GM23338 (cell line): ENCODE measurements at regions not wholly inside any gene's neighbourhood (a gene's known extent, or its start where the extent isn't known, plus 50 kb on each side); places are given as distances from the start of the nearest gene placed in this dataset.

Source experiments
- ATAC-seq: fragments of 200-7000 bp; cut with Tn5 transposase; 3 replicates; pipeline ENCODE4 v1.9.1; 2020
- DNase-seq: peaks from one replicate; pipeline ENCODE4 v3.0.0-alpha.2; 2015; ENCODE audit warnings: low spot score
- H2AFZ ChIP-seq: fragments of 200-600 bp; sonication (generic); 2 replicates; pipeline ENCODE4 v1.8.0; 2016; ENCODE audit warnings: antibody characterized with exemption, mild to moderate bottlenecking, moderate library complexity
- H3F3A ChIP-seq: fragments of 200-600 bp; sonication (generic); replicated peaks from 2 replicates; pipeline ENCODE4 v1.8.0; 2017; ENCODE audit warnings: antibody characterized with exemption, mixed run types, low read depth
- H3K27ac ChIP-seq: fragments of 200-600 bp; sonication (generic); 2 replicates; pipeline ENCODE4 v1.6.1; 2016; ENCODE audit warnings: low read depth
- H3K27me3 ChIP-seq: fragments of 200-600 bp; sonication (generic); 2 replicates; pipeline ENCODE4 v1.8.0; 2016; ENCODE audit warnings: mild to moderate bottlenecking, mixed run types, moderate library complexity; ENCODE audit not compliant: insufficient read depth
- H3K36me3 ChIP-seq: fragments of 200-600 bp; sonication (generic); 2 replicates; pipeline ENCODE4 v1.8.0; 2016; ENCODE audit warnings: mild to moderate bottlenecking; ENCODE audit not compliant: insufficient read depth
- H3K4me1 ChIP-seq: fragments of 200-600 bp; sonication (generic); 2 replicates; pipeline ENCODE4 v1.8.0; 2016; ENCODE audit warnings: mild to moderate bottlenecking, moderate library complexity; ENCODE audit not compliant: insufficient read depth
- H3K4me2 ChIP-seq: fragments of 200-600 bp; sonication (generic); 2 replicates; pipeline ENCODE4 v1.7.1; 2017; ENCODE audit warnings: mixed run types
- H3K4me3 ChIP-seq: fragments of 200-600 bp; sonication (generic); 2 replicates; pipeline ENCODE4 v1.6.1; 2016; ENCODE audit warnings: mixed run types
- H3K79me2 ChIP-seq: fragments of 200-600 bp; sonication (generic); replicated peaks from 2 replicates; pipeline ENCODE4 v1.8.0; 2017; ENCODE audit warnings: mild to moderate bottlenecking; ENCODE audit not compliant: insufficient read depth
- H3K9me2 ChIP-seq: fragments of 200-600 bp; sonication (generic); 2 replicates; pipeline ENCODE4 v1.8.0; 2017; ENCODE audit not compliant: insufficient read depth
- H4K20me1 ChIP-seq: fragments of 200-600 bp; sonication (generic); replicated peaks from 2 replicates; pipeline ENCODE4 v1.8.0; 2017; ENCODE audit warnings: mild to moderate bottlenecking; ENCODE audit not compliant: insufficient read depth
- H3K27ac Mint-ChIP-seq: 2 replicates; pipeline ENCODE4 v1.8.0; 2020; ENCODE audit warnings: inconsistent platforms, mild to moderate bottlenecking, moderate library complexity, mixed read lengths
- H3K27me3 Mint-ChIP-seq: 3 replicates; pipeline ENCODE4 v1.8.0; 2022; ENCODE audit warnings: low read depth, mild to moderate bottlenecking, moderate library complexity, mixed read lengths, inconsistent platforms; ENCODE audit not compliant: insufficient read depth, poor library complexity
- H3K36me3 Mint-ChIP-seq: 3 replicates; pipeline ENCODE4 v1.8.0; 2021; ENCODE audit warnings: low read depth, mild to moderate bottlenecking, inconsistent platforms, moderate library complexity, mixed read lengths
- H3K4me1 Mint-ChIP-seq: 3 replicates; pipeline ENCODE4 v1.8.0; 2020; ENCODE audit warnings: mild to moderate bottlenecking, inconsistent platforms, mixed read lengths
- H3K4me3 Mint-ChIP-seq: 3 replicates; pipeline ENCODE4 v1.8.0; 2021; ENCODE audit warnings: moderate library complexity, mild to moderate bottlenecking, inconsistent platforms, mixed read lengths
- H3K9me3 Mint-ChIP-seq: 3 replicates; pipeline ENCODE4 v1.8.0; 2020; ENCODE audit warnings: moderate library complexity, mild to moderate bottlenecking, inconsistent platforms, mixed read lengths
- CREB1 ChIP-seq: fragments of 250-450 bp; sonication (Bioruptor Pico); IDR thresholded peaks from 2 replicates; pipeline ENCODE4 v1.5.0; 2020; ENCODE audit warnings: low read depth, mild to moderate bottlenecking, moderate library complexity
- CTCF ChIP-seq, 2 experiments: fragments of 200-600 bp in 1 of 2; sonication (generic) in 1 of 2; conservative IDR thresholded peaks; 2 replicates each; pipeline versions ENCODE4 v1.5.1 to v1.6.1; 2016 to 2017; ENCODE audit warnings: antibody characterized with exemption in 2 of 2, low read depth in 2 of 2, mild to moderate bottlenecking in 2 of 2, moderate library complexity in 1 of 2
- EZH2 ChIP-seq: fragments of 200-600 bp; sonication (generic); IDR thresholded peaks from one replicate; pipeline ENCODE4 v1.8.0; 2017; ENCODE audit warnings: antibody characterized with exemption, mild to moderate bottlenecking, low read depth; ENCODE audit not compliant: unreplicated experiment
- EZH2phosphoT487 ChIP-seq: fragments of 200-600 bp; sonication (generic); IDR thresholded peaks from one replicate; pipeline ENCODE4 v1.8.1; 2018; ENCODE audit warnings: antibody characterized with exemption; ENCODE audit not compliant: unreplicated experiment
- JUNB ChIP-seq: IDR thresholded peaks from one replicate; pipeline ENCODE4 v1.6.1; 2016; ENCODE audit warnings: antibody characterized with exemption; ENCODE audit not compliant: unreplicated experiment
- NANOG ChIP-seq: IDR thresholded peaks from 2 replicates; pipeline ENCODE4 v1.6.1; 2016; ENCODE audit warnings: antibody characterized with exemption, borderline replicate concordance
- POLR2AphosphoS5 ChIP-seq: IDR thresholded peaks from 2 replicates; pipeline ENCODE4 v1.6.1; 2016; ENCODE audit warnings: antibody characterized with exemption, low read depth
- STAT1 ChIP-seq: IDR thresholded peaks from one replicate; pipeline ENCODE4 v1.6.1; 2016; ENCODE audit warnings: antibody characterized with exemption; ENCODE audit not compliant: unreplicated experiment
- ZNF114 ChIP-seq: fragments of 250-450 bp; sonication (Bioruptor Pico); IDR thresholded peaks from 2 replicates; pipeline ENCODE4 v1.5.0; 2020; ENCODE audit warnings: mild to moderate bottlenecking, moderate library complexity
- ZNF331 ChIP-seq: fragments of 250-450 bp; sonication (Bioruptor Pico); IDR thresholded peaks from 2 replicates; pipeline ENCODE4 v1.5.0; 2020; ENCODE audit warnings: low read depth, mild to moderate bottlenecking, moderate library complexity
- TF ChIP-seq, protein P1 (sequence below): IDR thresholded peaks from one replicate; pipeline ENCODE4 v1.6.1; 2018; ENCODE audit warnings: antibody characterized with exemption; ENCODE audit not compliant: unreplicated experiment
- TF ChIP-seq, protein P2 (sequence below): IDR thresholded peaks from 2 replicates; pipeline ENCODE4 v1.6.1; 2016; ENCODE audit warnings: antibody characterized with exemption

GRCh38 chr6:130593200-130593599 lies 227.4 kb downstream of the TMEM200A start (continued):
- TF ChIP-seq, protein P1, sequence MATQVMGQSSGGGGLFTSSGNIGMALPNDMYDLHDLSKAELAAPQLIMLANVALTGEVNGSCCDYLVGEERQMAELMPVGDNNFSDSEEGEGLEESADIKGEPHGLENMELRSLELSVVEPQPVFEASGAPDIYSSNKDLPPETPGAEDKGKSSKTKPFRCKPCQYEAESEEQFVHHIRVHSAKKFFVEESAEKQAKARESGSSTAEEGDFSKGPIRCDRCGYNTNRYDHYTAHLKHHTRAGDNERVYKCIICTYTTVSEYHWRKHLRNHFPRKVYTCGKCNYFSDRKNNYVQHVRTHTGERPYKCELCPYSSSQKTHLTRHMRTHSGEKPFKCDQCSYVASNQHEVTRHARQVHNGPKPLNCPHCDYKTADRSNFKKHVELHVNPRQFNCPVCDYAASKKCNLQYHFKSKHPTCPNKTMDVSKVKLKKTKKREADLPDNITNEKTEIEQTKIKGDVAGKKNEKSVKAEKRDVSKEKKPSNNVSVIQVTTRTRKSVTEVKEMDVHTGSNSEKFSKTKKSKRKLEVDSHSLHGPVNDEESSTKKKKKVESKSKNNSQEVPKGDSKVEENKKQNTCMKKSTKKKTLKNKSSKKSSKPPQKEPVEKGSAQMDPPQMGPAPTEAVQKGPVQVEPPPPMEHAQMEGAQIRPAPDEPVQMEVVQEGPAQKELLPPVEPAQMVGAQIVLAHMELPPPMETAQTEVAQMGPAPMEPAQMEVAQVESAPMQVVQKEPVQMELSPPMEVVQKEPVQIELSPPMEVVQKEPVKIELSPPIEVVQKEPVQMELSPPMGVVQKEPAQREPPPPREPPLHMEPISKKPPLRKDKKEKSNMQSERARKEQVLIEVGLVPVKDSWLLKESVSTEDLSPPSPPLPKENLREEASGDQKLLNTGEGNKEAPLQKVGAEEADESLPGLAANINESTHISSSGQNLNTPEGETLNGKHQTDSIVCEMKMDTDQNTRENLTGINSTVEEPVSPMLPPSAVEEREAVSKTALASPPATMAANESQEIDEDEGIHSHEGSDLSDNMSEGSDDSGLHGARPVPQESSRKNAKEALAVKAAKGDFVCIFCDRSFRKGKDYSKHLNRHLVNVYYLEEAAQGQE, result no peak
- TF ChIP-seq ZNF114 (CRISPR knock-in tag) (no peak), CTCF (conservative IDR thresholded peaks at IDR 0.05; ENCODE audit: low read depth in 2 of 2) (no peak), JUNB (no peak), CREB1 (CRISPR knock-in tag) (no peak), NANOG (no peak), EZH2 (no peak), STAT1 (no peak), POLR2AphosphoS5 (no peak), ZNF331 (no peak)
- TF ChIP-seq, protein P2, sequence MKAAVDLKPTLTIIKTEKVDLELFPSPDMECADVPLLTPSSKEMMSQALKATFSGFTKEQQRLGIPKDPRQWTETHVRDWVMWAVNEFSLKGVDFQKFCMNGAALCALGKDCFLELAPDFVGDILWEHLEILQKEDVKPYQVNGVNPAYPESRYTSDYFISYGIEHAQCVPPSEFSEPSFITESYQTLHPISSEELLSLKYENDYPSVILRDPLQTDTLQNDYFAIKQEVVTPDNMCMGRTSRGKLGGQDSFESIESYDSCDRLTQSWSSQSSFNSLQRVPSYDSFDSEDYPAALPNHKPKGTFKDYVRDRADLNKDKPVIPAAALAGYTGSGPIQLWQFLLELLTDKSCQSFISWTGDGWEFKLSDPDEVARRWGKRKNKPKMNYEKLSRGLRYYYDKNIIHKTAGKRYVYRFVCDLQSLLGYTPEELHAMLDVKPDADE, result no peak

GRCh38 chr6:130593948-130594347 lies 228.1 kb downstream of the TMEM200A start:
- Histone ChIP-seq H3F3A (no peaks in the 10 kb centered on the region), H3K27me3 (no peaks in the 10 kb centered on the region), H3K4me2 (no peak overlapping the region), H3K36me3 (no peaks in the 10 kb centered on the region), H3K9me2 (no peaks in the 10 kb centered on the region), H3K4me1 (no peaks in the 10 kb centered on the region), H4K20me1 (no peaks in the 10 kb centered on the region), H3K4me3 (no peak overlapping the region), H2AFZ (no peak overlapping the region), H3K27ac (no peak overlapping the region), H3K79me2 (no peaks in the 10 kb centered on the region)
- Mint-ChIP-seq H3K4me1 (peaks cover 7% of the 10 kb centered on the region; the same call in 2 of the 3 replicates), H3K27me3 (peaks cover 1% of the 10 kb centered on the region), H3K9me3 (peaks cover 3% of the 10 kb centered on the region; the same call in 2 of the 3 replicates), H3K27ac (no peak overlapping the region), H3K4me3 (no peak overlapping the region), H3K36me3 (no peaks in the 10 kb centered on the region)
- ATAC-seq (no peak), DNase-seq (no peak)
- no peak for TF ChIP-seq POLR2AphosphoS5
- no peak for TF ChIP-seq EZH2
- no peak for TF ChIP-seq ZNF331
- TF ChIP-seq ZNF114 (CRISPR knock-in tag), result no peak
- TF ChIP-seq EZH2phosphoT487, result no peak
- no peak for TF ChIP-seq CTCF (conservative IDR thresholded peaks at IDR 0.05; ENCODE audit: low read depth in 2 of 2)
- TF ChIP-seq JUNB, result no peak
- TF ChIP-seq STAT1, result no peak
- TF ChIP-seq, protein P1, result no peak
- no peak for TF ChIP-seq CREB1 (CRISPR knock-in tag)
- TF ChIP-seq NANOG, result no peak
- TF ChIP-seq, protein P2, result no peak
